K562 (cell line): ENCODE measurements at regions not wholly inside any gene's neighbourhood (a gene's known extent, or its start where the extent isn't known, plus 50 kb on each side); places are given as distances from the start of the nearest gene placed in this dataset.

Experiments
- ATAC-seq: fragments of 200-7000 bp; cut with Tn5 transposase; 3 replicates; pipeline ENCODE4 v1.9.1; 2020; ENCODE audit warnings: moderate library complexity
- BruUV-seq: library from RNA; stranded (reverse); fragments of 400-500 nt; replicated peaks from 2 replicates; lab custom pipeline; 2021; lab: Mats Ljungman, UMichigan
- CTCF ChIA-PET: fragments of 300-600 bp; formaldehyde crosslinking; extraction: SDS; loops from one replicate; lab custom pipeline; 2021; ENCODE audit warnings: low intra/inter-chr PET ratio; lab: Yijun Ruan, JAX
- POLR2A ChIA-PET: fragments of 300-600, 350-650 bp; sonication (Branson Sonifier 250); formaldehyde crosslinking; extraction: SDS; loops from one replicate; lab custom pipeline; 2021; ENCODE audit warnings: antibody characterized with exemption, inconsistent platforms; lab: Yijun Ruan, JAX
- DNase-seq, 4 experiments: peaks; one replicate each; pipeline versions ENCODE4 v3.0.0 to v3.0.0-alpha.2; 2011 to 2018; ENCODE audit warnings: low spot score in 3 of 4, mixed read lengths in 3 of 4; ENCODE audit errors: extremely low read depth in 1 of 4
- FAIRE-seq: peaks from 2 replicates; lab custom pipeline; 2011; peaks lifted over from hg19 to GRCh38; lab: Jason Lieb, UNC
- H2AFZ ChIP-seq: 2 replicates; pipeline ENCODE4 v1.6.0; 2011; ENCODE audit warnings: low read depth, low read length, control low read depth, inconsistent platforms
- H3K27ac ChIP-seq: fragments of 200-600 bp; 3 replicates; pipeline ENCODE4 v1.8.0; 2011; ENCODE audit warnings: low read depth, mild to moderate bottlenecking, control low read depth, inconsistent platforms, low read length, moderate library complexity, mixed read lengths; ENCODE audit errors: extremely low read depth
- H3K27me3 ChIP-seq, 2 experiments: fragments of 300-600 bp in 1 of 2; 2 replicates in 1 of 2; 3 replicates in 1 of 2; pipeline versions ENCODE4 v1.6.0 to v1.8.0; 2011; ENCODE audit warnings: inconsistent platforms in 2 of 2, low read length in 2 of 2, mild to moderate bottlenecking in 1 of 2, mixed read lengths in 1 of 2, moderate library complexity in 1 of 2; ENCODE audit not compliant: control insufficient read depth in 2 of 2, insufficient read depth in 2 of 2
- H3K36me3 ChIP-seq: fragments of 300-600 bp; 3 replicates; pipeline ENCODE4 v1.8.0; 2011; ENCODE audit warnings: mild to moderate bottlenecking, low read length, inconsistent platforms; ENCODE audit not compliant: control insufficient read depth, insufficient read depth
- H3K4me1 ChIP-seq, 2 experiments: fragments of 200-600 bp in 1 of 2; replicated peaks in 1 of 2; 2 replicates in 1 of 2; 3 replicates in 1 of 2; pipeline versions ENCODE4 v1.5.1 to v1.8.0; 2011; ENCODE audit warnings: inconsistent platforms in 2 of 2, low read length in 2 of 2, mild to moderate bottlenecking in 1 of 2, mixed read lengths in 1 of 2, moderate library complexity in 1 of 2; ENCODE audit not compliant: control insufficient read depth in 2 of 2, insufficient read depth in 2 of 2
- H3K4me2 ChIP-seq: 2 replicates; pipeline ENCODE4 v1.6.1; 2011; ENCODE audit warnings: low read length, control low read depth, inconsistent platforms, mixed read lengths; ENCODE audit not compliant: insufficient read depth
- H3K4me3 ChIP-seq: fragments of 200-600 bp; sonication (generic), shearing (Covaris generic); 2 replicates; pipeline ENCODE4 v1.5.1; 2016; ENCODE audit warnings: control low read depth, inconsistent platforms
- H3K79me2 ChIP-seq: fragments of 200-600 bp; 3 replicates; pipeline ENCODE4 v1.8.0; 2011; ENCODE audit warnings: low read length, inconsistent platforms; ENCODE audit not compliant: control insufficient read depth, insufficient read depth
- H3K9ac ChIP-seq, 2 experiments: 2 replicates each; pipeline versions ENCODE4 v1.6.0 to v1.6.1; 2011; ENCODE audit warnings: low read depth in 2 of 2, low read length in 2 of 2, control low read depth in 1 of 2, inconsistent platforms in 1 of 2, mild to moderate bottlenecking in 1 of 2, mixed read lengths in 1 of 2; ENCODE audit not compliant: insufficient read depth in 1 of 2
- H3K9me1 ChIP-seq: one replicate; pipeline ENCODE4 v1.6.0; 2011; ENCODE audit warnings: inconsistent platforms, mild to moderate bottlenecking, low read length, moderate library complexity; ENCODE audit not compliant: control insufficient read depth, insufficient read depth
- H3K9me3 ChIP-seq: replicated peaks from 2 replicates; pipeline ENCODE4 v1.5.1; 2011; ENCODE audit warnings: low read depth, low read length, inconsistent platforms; ENCODE audit not compliant: control insufficient read depth, insufficient read depth
- H4K20me1 ChIP-seq: replicated peaks from 2 replicates; pipeline ENCODE4 v1.6.1; 2011; ENCODE audit warnings: low read length, inconsistent platforms, mixed read lengths; ENCODE audit not compliant: control insufficient read depth, insufficient read depth
- CBX8 ChIP-seq: fragments of 200-600 bp; sonication (generic); IDR thresholded peaks from 2 replicates; pipeline ENCODE4 v1.6.1; 2012; ENCODE audit warnings: borderline replicate concordance, mixed run types, low read depth, mild to moderate bottlenecking, moderate library complexity, mixed read lengths, low read length, control low read depth, inconsistent platforms; ENCODE audit not compliant: poor library complexity, severe bottlenecking; ENCODE audit errors: extremely low read depth
- ERF ChIP-seq: fragments of 450-650 bp; formaldehyde crosslinking; IDR thresholded peaks from 2 replicates; pipeline ENCODE4 v1.4.0; 2020; ENCODE audit warnings: mild to moderate bottlenecking, mixed read lengths
- PCBP1 ChIP-seq: fragments of 200-400 bp; formaldehyde crosslinking; IDR thresholded peaks from 2 replicates; pipeline ENCODE4 v1.6.1; 2018; ENCODE audit warnings: mild to moderate bottlenecking, low read depth, low read length; ENCODE audit not compliant: poor library complexity, severe bottlenecking
- RCOR1 ChIP-seq, 2 experiments: IDR thresholded peaks; 2 replicates each; pipeline ENCODE4 v1.6.1; 2012; ENCODE audit warnings: low read depth in 2 of 2, low read length in 2 of 2, borderline replicate concordance in 1 of 2, improper control_type of control experiment in 1 of 2
- ZNF316 ChIP-seq: fragments of 450-650 bp; IDR thresholded peaks from 2 replicates; pipeline ENCODE4 v1.6.1; 2016
- WGBS: fragments of 100-300 bp; shearing (Covaris generic); methylation state at CpG from one replicate; pipeline ENCODE4 v1.1.6; 2016; ENCODE audit warnings: low coverage, mixed read lengths; ENCODE audit not compliant: insufficient coverage; ENCODE audit errors: missing lambda C conversion rate; 5-methylcytosine and 5-hydroxymethylcytosine counted together
- in situ Hi-C: fragments of 300-500 bp; cut with MboI; formaldehyde crosslinking; loops from 4 replicates; pipeline ENCODE4 v1.15.0; 2018; ENCODE audit warnings: inconsistent platforms, mixed read lengths
- intact Hi-C: fragments of 100-400 bp; cut with micrococcal nuclease; formaldehyde crosslinking; loops from 2 replicates; pipeline ENCODE4 v1.14.2; 2022
- TF ChIP-seq, protein P1 (sequence below), 2 experiments: IDR thresholded peaks in 1 of 2; conservative IDR thresholded peaks in 1 of 2; 2 replicates each; pipeline ENCODE4 v1.6.1; 2016; ENCODE audit warnings: low read depth in 2 of 2, mild to moderate bottlenecking in 1 of 2, missing compliant biosample characterization in 1 of 2, missing genetic modification characterization in 1 of 2, moderate library complexity in 1 of 2

DNA sequence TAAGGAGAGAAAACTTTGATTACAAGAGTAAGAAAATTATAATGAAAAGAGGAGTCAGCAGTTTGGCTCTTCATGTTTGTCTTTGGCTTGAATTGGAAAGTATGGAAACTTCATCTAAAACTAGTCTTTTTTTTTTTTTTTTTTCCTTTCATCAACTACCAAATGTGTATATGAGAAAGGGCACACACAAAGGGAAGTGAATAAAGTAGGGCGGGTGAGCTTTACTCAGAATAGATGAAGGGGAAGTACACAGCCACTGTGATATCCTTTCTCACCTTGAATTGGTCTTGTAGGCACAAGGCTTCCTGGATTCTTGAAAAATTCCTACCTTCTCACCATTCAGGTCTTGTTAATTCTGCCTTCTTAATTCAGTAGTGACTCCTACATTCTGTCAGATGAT lies 652.3 kb upstream of the KCNMB2 start:
- no peak for DNase-seq
- H3K27ac ChIP-seq, result no peak overlapping the region
- in situ Hi-C loops (no loop called here), intact Hi-C loops (no loop called here)
- no peak for TF ChIP-seq ERF (CRISPR knock-in tag)
- TF ChIP-seq PCBP1, result no peak
- peak; percentile 43; the same call in 1 of the 2 replicates for TF ChIP-seq ZNF316
- TF ChIP-seq RCOR1 (IDR thresholded peaks at IDR 0.05; ENCODE audit: borderline replicate concordance in 1 of 2, low read depth in 2 of 2, low read length in 2 of 2), result no peak
- TF ChIP-seq CBX8, result no peak
- TF ChIP-seq, protein P1, sequence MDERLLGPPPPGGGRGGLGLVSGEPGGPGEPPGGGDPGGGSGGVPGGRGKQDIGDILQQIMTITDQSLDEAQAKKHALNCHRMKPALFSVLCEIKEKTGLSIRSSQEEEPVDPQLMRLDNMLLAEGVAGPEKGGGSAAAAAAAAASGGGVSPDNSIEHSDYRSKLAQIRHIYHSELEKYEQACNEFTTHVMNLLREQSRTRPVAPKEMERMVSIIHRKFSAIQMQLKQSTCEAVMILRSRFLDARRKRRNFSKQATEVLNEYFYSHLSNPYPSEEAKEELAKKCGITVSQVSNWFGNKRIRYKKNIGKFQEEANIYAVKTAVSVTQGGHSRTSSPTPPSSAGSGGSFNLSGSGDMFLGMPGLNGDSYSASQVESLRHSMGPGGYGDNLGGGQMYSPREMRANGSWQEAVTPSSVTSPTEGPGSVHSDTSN (CRISPR knock-in tag; IDR thresholded peaks at IDR 0.05; ENCODE audit: low read depth), result no peak
- TF ChIP-seq, protein P1 (tag; conservative IDR thresholded peaks at IDR 0.05; ENCODE audit: low read depth), result no peak
- ATAC-seq, result no peak
- H3K9ac ChIP-seq, result no peak overlapping the region
- no peak overlapping the region for H3K4me2 ChIP-seq
- ChIA-PET CTCF (interaction anchor here (0.6 kb wide), 1 partner anchor 90 kb away, joined by 4 read pairs; no protein-coding TSS in a partner anchor), POLR2A (no interaction called here)
- no TSS peak for BruUV-seq
- no peaks in the 10 kb centered on the region; the same call in 2 of the 3 replicates for H3K36me3 ChIP-seq
- 0% methylated on average over 1 of the region's 1 CpG for WGBS
- H3K27me3 ChIP-seq, result no peaks in the 10 kb centered on the region
- H3K9me1 ChIP-seq, result no peaks in the 10 kb centered on the region
- no peaks in the 10 kb centered on the region for H3K79me2 ChIP-seq
- no peak overlapping the region for H2AFZ ChIP-seq
- no peak for FAIRE-seq
- H3K4me1 ChIP-seq, result no peaks in the 10 kb centered on the region; a peak in 1 of 5 replicates
- no peaks in the 10 kb centered on the region for H4K20me1 ChIP-seq
- no peaks in the 10 kb centered on the region for H3K9me3 ChIP-seq
- H3K4me3 ChIP-seq, result no peak overlapping the region
